GM19099 (cell line): ENCODE measurements at regions not wholly inside any gene's neighbourhood (a gene's known extent, or its start where the extent isn't known, plus 50 kb on each side); places are given as distances from the start of the nearest gene placed in this dataset.

ENCODE experiments used
- POLR2A ChIP-seq: IDR thresholded peaks from 3 replicates; pipeline ENCODE4 v1.6.1; 2011; ENCODE audit warnings: low read depth; ENCODE audit not compliant: insufficient read length; ENCODE audit errors: extremely low read depth

DNA sequence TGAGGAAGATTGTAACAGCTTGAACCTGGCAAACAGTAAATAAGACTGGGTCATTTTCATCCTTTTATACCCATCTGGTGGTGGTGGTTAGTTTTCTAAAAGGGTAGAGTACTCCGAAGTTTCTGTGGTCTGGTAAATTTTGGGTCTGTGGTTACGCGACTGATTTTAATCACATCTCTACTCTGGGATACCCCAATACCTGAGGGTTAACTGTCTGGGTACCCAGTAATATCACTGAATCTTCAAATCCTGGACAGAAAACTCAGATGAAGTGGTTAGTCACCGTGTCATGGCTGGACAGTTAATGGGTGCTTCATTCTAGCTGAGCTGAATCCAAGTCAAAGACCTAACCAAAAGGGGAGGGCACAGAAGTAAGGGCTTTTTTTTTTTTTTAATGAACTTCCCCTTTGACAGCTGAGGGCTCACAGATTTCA lies 474.2 kb downstream of the GADD45G start:
- no peak for TF ChIP-seq POLR2A

DNA sequence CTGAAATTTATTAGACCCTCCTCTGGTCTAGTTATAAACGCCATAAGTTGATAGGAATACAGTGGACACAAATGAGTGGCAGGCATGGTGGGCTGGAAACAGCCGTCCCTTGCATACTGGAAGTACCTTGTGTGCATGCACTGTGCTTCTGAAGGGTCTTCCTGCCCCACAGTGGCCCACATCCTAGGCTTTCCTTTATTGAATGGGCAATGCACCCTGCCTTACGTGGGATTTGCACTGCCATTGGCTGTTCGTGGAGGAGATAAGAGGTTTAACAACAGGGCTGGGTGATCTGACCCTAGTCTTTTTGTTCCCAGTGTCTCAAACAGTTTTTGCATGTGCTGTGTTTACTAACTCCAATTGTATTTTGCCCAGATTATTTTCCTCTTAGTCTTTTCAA lies 480.8 kb downstream of the GADD45G start:
- no peak for TF ChIP-seq POLR2A

DNA sequence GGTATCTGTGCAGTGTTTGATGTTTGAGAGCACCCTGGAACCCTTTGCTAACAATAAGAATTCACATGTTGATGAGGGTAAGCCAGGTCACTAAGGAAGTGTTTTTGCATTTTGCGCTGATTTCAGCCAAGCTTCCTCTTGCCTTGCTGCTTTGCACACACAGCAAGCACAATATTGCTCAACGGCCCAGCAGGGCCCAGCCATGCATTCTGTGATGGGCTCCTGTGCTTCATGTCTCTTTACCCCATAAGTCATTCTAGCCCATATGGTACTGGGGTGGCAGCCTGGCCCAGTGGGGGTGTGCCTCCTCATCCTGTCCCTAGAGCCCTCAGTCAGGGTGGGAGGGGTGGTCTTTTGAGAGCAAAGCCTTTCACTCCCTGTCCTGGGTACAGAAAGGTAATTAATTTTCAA lies 481.3 kb downstream of the GADD45G start:
- no peak for TF ChIP-seq POLR2A

DNA sequence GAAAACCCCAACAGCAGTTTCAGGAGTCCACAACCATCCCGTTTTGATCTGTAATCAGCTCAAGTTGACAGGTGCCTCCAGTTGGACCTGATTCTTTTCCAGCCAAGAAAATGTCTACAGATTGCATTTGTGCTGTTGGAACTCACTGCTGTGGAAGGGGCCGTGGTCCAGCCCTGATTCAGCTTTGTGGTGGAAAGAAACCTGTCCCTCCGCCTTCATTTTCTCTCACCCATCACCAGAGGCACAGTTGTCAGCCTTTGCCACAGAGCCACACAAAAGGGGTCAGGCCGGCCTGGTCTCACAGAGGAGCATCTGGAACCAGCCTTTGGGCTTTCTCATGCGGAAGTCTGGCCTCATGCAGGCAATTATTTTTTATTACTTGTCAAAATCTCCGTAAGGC lies 483.6 kb downstream of the GADD45G start:
- TF ChIP-seq POLR2A, result no peak

DNA sequence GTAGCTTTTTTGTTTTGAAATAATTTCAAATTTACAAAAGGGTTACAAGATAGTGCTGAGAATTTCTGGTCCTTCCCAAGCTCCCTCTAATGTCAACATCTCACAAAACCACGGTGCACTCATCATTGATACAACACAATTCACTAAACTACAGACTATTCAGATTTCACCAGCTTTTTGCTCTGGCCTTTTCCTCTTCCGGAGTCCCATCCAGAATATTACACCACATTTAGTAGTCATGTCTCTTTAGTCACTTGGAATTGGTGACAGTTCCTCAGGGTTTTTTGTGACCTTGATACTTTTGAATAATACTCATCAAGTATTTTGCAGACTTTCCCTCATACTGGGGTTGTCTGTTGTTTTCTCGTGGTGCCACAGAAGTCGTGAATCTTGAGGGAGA lies 484.0 kb downstream of the GADD45G start:
- no peak for TF ChIP-seq POLR2A

DNA sequence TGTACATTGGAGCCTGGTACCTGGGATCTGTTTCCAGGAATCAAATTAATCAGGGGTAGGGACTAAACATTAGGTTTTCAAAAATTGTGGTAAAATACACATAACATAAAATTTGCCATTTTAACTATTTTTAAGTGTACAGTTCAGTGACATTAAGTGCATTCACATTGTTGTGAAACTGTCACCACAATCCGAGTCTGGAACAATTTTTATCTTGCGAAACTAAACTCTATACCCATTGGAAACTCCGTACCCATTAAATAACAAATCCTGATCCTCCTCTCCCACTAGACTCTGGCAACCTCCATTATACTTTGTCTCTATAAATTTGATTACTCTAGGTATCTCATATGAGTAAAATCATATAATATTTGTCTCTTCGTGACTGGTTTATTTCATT lies 486.2 kb downstream of the GADD45G start:
- TF ChIP-seq POLR2A, result no peak

DNA sequence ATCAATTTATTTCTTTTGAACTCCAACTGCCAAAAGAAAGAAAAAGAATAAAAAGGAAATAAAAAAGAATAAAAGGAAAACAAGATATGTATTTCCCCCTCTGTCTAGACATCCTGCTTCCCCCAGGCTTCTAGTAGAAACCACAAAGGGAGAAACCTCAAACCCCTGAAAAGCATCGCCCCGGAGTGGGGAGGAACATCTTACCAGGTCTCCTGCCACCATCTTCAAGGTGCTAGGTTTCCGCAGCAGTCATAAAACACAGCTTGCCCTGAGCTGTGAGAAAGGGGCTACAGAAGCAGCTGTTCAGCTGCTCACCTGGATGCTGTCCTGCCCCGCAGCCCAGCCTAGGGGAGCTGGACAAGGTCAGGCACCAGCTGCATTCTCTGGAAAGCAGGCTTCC lies 487.7 kb downstream of the GADD45G start:
- no peak for TF ChIP-seq POLR2A

DNA sequence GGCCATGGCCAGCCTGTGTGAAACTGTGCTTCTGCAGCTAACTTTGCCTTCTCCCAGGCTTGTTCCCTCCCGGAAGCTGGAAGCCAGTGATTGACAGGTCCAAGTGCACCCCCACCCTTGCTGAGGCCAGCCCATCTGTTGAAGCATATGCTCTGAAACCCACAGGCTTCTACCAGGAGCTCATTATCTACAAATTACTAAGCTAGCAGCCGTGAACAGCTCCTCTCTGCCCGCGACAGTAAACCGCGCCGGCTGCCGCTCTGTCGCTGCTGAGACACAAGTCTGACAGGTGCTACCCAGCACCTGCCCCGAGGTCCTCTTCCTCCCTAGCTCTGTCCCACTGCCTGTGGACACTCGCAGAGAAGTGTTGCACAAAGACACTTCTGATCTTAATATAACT lies 490.9 kb downstream of the GADD45G start:
- TF ChIP-seq POLR2A, result no peak

DNA sequence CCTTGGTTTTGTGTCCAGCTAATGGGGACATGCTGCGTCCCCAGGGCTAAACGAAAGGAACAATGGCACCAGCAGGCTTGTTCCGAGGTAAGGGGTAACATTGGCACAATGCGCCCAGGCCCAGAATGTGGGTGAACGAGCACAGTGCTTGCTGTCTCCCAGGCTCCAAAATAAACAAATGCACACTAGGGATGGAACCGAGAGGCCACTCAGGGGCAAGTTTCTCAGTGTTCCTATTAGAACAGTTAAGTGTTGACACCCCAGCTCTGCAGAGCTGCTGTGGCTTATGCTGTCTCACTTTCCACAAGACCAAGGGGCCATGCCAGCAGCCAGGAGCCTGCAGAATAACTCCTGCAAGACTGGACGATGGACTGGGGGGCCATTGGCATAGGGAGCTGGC lies 492.4 kb downstream of the GADD45G start:
- no peak for TF ChIP-seq POLR2A

DNA sequence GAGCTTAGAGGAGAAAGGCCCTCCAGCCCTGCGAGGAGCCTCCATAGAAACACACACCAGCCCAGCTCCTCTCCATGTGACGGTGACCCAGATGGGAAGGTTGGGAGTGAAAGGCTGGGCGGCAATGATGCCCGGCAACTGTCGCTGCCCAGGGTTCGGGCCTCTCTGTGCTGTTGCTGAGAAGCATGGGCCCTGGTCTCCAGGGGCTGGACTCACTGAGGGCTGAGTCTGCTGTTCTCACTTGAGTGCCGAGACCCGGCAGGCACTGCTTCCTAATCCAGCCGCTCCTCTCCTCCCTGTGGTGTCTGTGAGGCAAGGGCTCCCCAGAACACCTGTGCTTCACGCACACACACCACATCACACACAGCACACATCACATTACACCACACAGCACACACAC lies 493.6 kb downstream of the GADD45G start:
- no peak for TF ChIP-seq POLR2A

DNA sequence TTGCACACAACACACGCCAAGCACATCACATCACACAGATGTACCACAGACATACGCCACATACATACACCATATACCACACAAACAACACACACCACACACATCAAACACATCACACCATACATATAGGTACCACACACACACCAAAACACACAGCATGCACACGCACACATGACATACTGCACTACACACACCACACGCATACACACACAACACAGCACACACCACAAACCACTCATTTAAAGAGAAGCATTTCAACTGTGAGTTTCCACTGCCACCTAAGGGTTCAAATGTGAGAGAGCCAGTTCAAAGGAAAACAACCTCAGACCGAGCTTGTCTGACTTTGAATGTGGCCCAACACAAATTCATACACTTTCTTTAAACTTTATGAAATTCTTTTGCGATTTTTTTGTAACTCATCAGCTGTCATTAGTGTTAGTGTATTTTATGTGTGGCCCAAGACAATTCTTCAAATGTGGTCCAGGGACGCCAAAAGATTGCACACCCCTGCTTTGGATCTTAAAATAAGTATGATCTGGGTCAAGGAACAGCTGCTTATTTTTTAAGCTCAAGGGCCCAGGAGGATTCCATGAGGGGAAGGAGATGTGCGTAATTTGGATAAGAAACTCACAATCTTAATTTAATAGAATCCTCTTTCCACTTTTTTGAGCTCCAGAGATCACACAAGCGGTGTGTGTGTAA lies 494.6 kb downstream of the GADD45G start:
- no peak for TF ChIP-seq POLR2A

DNA sequence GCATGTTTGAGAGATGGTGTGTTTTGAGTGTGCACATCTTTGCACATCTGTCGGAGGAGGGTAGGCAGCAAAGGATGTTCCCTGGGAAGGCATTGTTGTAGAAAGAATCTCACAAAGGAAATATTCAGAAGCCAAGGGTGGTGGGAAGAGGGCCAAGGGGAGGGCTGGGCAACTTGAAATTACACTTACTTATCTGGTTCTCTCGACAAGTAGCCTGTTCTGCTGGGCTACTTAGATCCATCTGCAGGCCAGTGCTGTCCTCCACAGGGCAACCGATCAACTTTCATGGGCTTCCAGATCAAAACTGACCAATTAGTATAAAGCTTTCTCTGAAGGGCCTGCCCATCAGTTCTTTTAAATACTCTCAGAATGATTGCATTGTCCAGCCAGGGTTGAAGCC lies 495.2 kb downstream of the GADD45G start:
- no peak for TF ChIP-seq POLR2A

DNA sequence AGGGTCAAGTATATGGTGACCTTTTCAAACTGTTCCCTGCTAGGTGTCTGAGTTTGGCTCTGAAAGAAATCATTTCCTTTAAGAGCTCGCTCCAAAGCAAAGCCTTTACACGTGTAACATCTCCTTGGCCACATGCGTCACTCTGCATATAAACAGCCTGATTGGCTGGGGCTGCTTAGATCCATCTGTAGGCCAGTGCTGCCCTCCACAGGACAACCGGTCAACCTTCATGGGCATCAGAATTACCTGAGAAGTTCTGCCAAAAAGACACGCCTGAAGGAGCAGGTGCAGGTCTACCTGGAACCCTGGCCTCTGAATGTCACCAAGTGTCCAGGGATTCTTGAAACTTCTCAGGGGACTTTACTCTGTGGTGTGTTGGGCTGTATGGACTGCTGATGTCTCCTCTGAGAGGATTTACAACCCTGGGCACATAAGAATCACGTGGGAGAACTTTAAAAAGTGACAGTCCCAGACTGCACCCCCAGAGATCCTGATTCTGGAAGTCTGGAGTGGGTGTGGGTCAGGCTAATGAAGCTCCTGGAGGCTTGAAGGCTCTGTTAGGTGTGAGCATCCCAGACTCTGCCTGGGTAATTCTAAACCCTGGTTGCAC lies 497.6 kb downstream of the GADD45G start:
- TF ChIP-seq POLR2A, result no peak

DNA sequence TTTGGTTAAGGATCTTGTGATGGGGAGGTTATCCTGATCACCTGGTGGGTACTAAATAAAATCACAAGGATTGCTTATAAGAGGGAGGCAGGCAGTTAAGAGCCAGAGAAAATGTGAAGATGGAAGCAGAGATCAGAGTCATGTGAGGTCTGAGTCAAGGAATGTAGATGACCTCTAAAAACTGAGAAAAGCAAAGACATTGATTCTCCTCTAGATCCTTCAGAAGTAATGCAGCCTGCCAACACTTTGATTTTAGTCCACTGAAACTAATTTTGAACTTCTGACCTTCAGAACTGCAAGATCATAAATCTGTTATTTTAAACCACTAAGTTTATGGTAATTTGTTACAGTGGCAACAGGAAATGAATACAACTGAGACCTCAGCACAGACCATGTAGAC lies 499.0 kb downstream of the GADD45G start:
- TF ChIP-seq POLR2A, result no peak

DNA sequence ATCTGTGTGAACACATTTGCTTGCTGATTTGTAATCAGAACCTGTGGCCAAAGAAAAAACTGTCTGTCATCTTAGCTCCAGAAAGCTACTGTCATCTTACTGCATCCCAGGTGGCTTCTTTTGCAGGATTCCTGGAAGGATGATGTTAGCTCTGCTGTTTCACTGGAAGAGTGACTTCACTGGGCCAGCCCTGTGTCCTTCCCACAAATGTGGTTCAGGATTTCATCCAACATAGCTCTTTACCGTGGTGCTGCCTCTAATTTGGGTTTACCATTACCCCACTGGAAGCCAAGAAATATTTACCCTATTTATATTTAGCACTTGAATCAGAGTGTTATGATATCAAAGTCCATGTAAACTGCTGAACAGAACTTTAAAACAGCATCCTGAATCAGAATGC lies 501.0 kb downstream of the GADD45G start:
- TF ChIP-seq POLR2A, result no peak

DNA sequence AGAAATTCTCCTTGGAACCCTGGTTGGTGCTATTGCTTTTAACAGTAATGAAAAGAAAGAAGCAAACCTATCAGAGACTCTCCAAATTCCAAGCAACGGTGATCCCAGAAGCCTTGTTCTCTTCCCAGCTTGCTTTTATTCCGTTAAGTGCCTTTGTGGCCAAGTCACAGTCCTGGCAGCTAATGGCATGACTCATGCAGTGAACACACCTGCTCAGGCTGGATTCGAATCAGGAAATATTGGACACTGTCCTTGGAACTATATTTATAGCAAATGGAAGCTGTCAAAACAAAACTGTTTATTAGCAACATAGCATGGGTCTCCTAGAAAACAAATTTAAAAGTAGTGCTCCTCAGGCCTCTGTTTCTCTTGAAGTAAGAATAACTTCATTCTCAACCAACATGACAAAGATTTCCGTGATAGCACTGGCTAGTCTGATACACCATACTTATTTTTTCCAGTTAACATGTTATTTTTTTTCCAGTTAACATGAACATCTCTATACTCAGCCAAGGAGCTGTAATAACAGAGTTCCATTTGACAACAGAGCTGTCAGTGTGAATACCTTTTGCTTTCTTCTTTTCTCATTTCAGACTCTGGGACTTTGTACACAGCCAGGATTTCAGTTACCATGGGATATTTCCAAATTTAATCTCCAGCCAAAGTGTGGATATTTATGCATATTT lies 502.4 kb downstream of the GADD45G start:
- TF ChIP-seq POLR2A, result no peak
